Activated B cell treated with CpG ODN at 0.5 μM for 24 hours (primary cell): ENCODE measurements at regions not wholly inside any gene's neighbourhood (a gene's known extent, or its start where the extent isn't known, plus 50 kb on each side); places are given as distances from the start of the nearest gene placed in this dataset.

Experiments used
- ATAC-seq: fragments of 200-7000 bp; cut with Tn5 transposase; one replicate; pipeline ENCODE4 v1.10.0; 2021; ENCODE audit warnings: low read depth, mild to moderate bottlenecking, moderate library complexity
- CTCF ChIA-PET: fragments of 350-600 bp; sonication (Branson Sonifier 250); formaldehyde crosslinking; loops from one replicate; lab custom pipeline; 2021; ENCODE audit warnings: antibody characterized with exemption; lab: Charles Lee
- POLR2A ChIA-PET: fragments of 350-600 bp; sonication (Branson Sonifier 250); formaldehyde crosslinking; loops from one replicate; lab custom pipeline; 2021; ENCODE audit warnings: antibody characterized with exemption; lab: Charles Lee
- DNase-seq: peaks from one replicate; pipeline ENCODE4 v3.0.0; 2022
- H3K27ac Mint-ChIP-seq: one replicate; pipeline ENCODE4 v1.8.0; 2020; ENCODE audit warnings: mixed read lengths
- H3K27me3 Mint-ChIP-seq: one replicate; pipeline ENCODE4 v1.8.0; 2021; ENCODE audit warnings: mixed read lengths
- H3K36me3 Mint-ChIP-seq: one replicate; pipeline ENCODE4 v1.8.0; 2021; ENCODE audit warnings: low read depth, mixed read lengths
- H3K4me1 Mint-ChIP-seq: one replicate; pipeline ENCODE4 v1.8.0; 2021; ENCODE audit warnings: mixed read lengths
- H3K4me3 Mint-ChIP-seq: one replicate; pipeline ENCODE4 v1.8.0; 2020; ENCODE audit warnings: mild to moderate bottlenecking, mixed read lengths
- H3K9me3 Mint-ChIP-seq: one replicate; pipeline ENCODE4 v1.8.0; 2020; ENCODE audit warnings: mixed read lengths
- CTCF ChIP-seq: fragments of 200-600 bp; IDR thresholded peaks from one replicate; pipeline ENCODE4 v1.8.0; 2022; ENCODE audit warnings: antibody characterized with exemption, mild to moderate bottlenecking
- intact Hi-C: fragments of 100-400 bp; cut with micrococcal nuclease; formaldehyde crosslinking; loops from one replicate; pipeline ENCODE4 v1.15.1; 2024

- ATAC-seq (no peak), DNase-seq (no peak)
- H3K4me3 Mint-ChIP-seq = no peak overlapping the region
- intact Hi-C loops = no loop called here
- no peaks in the 10 kb centered on the region for H3K4me1 Mint-ChIP-seq
- no peaks in the 10 kb centered on the region for H3K36me3 Mint-ChIP-seq
- CTCF ChIA-PET = no interaction called here
- H3K9me3 Mint-ChIP-seq = peaks cover 4% of the 10 kb centered on the region
- H3K27ac Mint-ChIP-seq = no peak overlapping the region
- H3K27me3 Mint-ChIP-seq = no peaks in the 10 kb centered on the region
- POLR2A ChIA-PET = no interaction called here
- TF ChIP-seq CTCF = no peak
These were observed 146.4 kb downstream of the PTH2R start for GRCh38 chr2:208552943-208553342.

- ATAC-seq (no peak), DNase-seq (no peak)
- Mint-ChIP-seq H3K4me1 (no peaks in the 10 kb centered on the region), H3K27me3 (no peaks in the 10 kb centered on the region), H3K4me3 (no peak overlapping the region), H3K27ac (no peak overlapping the region), H3K9me3 (peaks cover 7% of the 10 kb centered on the region), H3K36me3 (no peaks in the 10 kb centered on the region)
- intact Hi-C loops = no loop called here
- ChIA-PET POLR2A (no interaction called here), CTCF (no interaction called here)
- TF ChIP-seq CTCF = no peak
These were observed 150.4 kb downstream of the PTH2R start for GRCh38 chr2:208556983-208557484.

- H3K4me1 Mint-ChIP-seq = no peaks in the 10 kb centered on the region
- no peaks in the 10 kb centered on the region for H3K36me3 Mint-ChIP-seq
- ChIA-PET CTCF (no interaction called here), POLR2A (no interaction called here)
- no peak overlapping the region for H3K27ac Mint-ChIP-seq
- ATAC-seq (no peak), DNase-seq (no peak)
- no peaks in the 10 kb centered on the region for H3K27me3 Mint-ChIP-seq
- no peak for TF ChIP-seq CTCF
- intact Hi-C loops = no loop called here
- H3K9me3 Mint-ChIP-seq = peaks cover 12% of the 10 kb centered on the region
- no peak overlapping the region for H3K4me3 Mint-ChIP-seq
These were observed 159.3 kb downstream of the PTH2R start for GRCh38 chr2:208565690-208566416.

- POLR2A ChIA-PET = no interaction called here
- ATAC-seq (no peak), DNase-seq (no peak)
- CTCF ChIA-PET = no interaction called here
- Mint-ChIP-seq H3K27ac (no peak overlapping the region), H3K4me1 (no peaks in the 10 kb centered on the region), H3K4me3 (no peak overlapping the region), H3K27me3 (no peaks in the 10 kb centered on the region), H3K9me3 (peaks cover 2% of the 10 kb centered on the region), H3K36me3 (no peaks in the 10 kb centered on the region)
- intact Hi-C loops = no loop called here
- no peak for TF ChIP-seq CTCF
These were observed 161.6 kb downstream of the PTH2R start for GRCh38 chr2:208568203-208568602.

- ATAC-seq = no peak
These were observed 163.5 kb downstream of the PTH2R start for GRCh38 chr2:208570066-208570465.

More at GRCh38 chr2:208570066-208570465, 163.5 kb downstream of the PTH2R start:
- no peaks in the 10 kb centered on the region for H3K27me3 Mint-ChIP-seq
- no peaks in the 10 kb centered on the region for H3K4me1 Mint-ChIP-seq
- POLR2A ChIA-PET = no interaction called here
- no peak for DNase-seq
- CTCF ChIA-PET = no interaction called here
- intact Hi-C loops = no loop called here
- H3K27ac Mint-ChIP-seq = no peak overlapping the region
- H3K36me3 Mint-ChIP-seq = no peaks in the 10 kb centered on the region
- peaks cover 4% of the 10 kb centered on the region for H3K9me3 Mint-ChIP-seq
- H3K4me3 Mint-ChIP-seq = no peak overlapping the region
- TF ChIP-seq CTCF = no peak
